Activated T-cell treated with anti-CD3 and anti-CD28 coated beads for 4 hours (primary cell): ENCODE measurements at regions not wholly inside any gene's neighbourhood (a gene's known extent, or its start where the extent isn't known, plus 50 kb on each side); places are given as distances from the start of the nearest gene placed in this dataset.
"Not testable (repeated sequence)": the region's sequence is repeated elsewhere in the genome, so short reads cannot be mapped to it uniquely, and the experiment has no call there.

ENCODE experiments used
- DNase-seq: peaks from one replicate; pipeline ENCODE4 v3.0.0-alpha.2; 2020

DNA sequence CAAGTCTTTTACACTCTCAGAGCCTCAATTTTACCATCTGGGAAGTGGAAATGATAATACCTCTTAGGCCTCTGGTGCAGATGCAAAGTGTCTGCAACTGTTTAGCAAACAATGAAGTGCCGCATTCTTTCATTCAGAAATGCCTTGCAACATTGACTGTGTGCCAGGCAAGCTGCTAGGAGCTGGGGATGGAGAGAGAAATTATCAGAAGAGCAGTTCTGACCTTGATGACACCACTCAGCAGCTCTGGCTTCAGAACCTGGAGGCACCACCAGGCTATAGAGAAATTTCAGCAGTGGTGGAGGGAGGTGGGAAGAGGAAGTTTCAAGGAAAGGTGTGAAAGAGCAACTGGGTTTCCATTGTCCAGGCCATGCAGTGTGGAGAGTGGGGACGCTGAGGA is 78.1 kb upstream of the HABP2 start:
- no peak for DNase-seq

DNA sequence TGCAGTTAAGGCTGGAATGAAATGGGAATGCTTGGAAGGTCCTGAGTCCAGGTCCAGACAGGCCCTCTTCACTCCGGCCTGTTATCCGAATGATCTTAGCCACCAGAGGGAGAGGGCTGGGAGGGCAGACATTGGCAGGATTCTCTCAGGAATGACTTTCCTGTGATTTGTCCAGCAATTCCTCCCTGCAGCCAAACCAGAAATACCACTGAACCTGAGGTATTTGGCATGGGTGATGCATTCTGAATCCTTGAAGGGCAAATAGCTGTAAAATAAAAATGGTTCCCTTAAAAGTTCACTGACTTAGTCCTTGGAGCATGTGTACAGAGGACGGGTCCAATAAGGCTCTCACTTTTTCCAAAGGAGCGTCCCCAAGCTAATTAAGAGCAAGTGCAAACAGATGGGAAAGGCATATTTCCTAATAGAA is 77.5 kb upstream of the HABP2 start:
- DNase-seq: no peak

DNA sequence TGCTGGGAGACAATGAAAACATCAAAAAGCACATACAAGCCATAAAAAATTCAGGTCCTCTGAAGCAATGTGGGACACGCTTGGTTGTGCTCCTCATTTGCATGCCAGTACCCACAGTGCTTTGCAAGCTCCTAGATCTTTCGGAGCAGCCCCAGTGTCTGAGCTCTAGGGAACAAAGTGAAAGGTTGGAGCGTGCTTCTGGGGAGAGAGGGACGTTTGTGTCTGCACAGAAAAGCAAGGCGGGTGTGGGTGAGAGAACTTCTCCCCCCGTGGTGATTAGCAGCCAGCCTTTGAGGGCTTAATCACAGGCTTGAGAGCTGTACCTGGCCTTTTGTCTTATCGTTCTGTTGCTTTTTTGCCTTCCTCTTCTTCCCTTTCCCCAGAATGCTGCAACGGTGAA is 76.7 kb upstream of the HABP2 start:
- no peak for DNase-seq

DNA sequence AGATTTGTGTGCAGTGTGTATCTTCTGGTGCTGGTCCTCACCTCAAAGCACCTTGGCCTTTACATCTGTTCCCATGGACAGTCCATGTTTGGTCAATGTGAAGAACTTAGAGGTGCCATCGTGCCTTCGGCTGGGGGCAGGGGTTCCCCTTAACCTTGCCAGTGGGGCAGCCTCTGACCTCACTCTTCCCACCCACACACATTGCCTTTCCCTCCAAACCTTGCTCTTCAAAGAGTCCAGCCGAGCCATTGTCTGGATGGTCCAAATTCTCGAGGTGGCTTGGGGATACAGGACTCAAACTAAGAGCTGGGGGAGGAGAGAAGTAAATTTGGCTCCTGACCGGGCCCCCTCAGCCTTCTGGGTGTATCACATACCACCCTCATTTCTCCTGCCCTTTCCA is 76.2 kb upstream of the HABP2 start:
- no peak for DNase-seq

DNA sequence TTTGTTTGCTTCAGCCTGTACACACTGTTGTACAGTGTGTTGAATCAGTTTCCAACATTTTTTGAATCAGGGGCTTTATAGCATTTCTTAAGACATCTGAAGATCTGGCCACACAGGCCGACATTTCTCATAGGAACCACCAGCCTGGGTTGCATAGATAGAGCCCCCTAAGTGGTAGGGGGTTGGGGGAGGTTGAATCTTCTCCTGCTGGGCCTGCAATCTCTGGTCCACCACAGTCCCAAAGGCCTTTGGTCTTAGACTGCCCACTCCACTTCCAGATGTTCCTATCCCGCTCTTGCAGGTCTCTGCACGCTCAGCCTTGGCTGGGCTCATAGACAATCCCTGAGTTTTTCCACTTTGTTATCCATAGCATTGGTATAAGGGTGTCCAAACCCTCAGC is 75.4 kb upstream of the HABP2 start:
- DNase-seq: no peak

DNA sequence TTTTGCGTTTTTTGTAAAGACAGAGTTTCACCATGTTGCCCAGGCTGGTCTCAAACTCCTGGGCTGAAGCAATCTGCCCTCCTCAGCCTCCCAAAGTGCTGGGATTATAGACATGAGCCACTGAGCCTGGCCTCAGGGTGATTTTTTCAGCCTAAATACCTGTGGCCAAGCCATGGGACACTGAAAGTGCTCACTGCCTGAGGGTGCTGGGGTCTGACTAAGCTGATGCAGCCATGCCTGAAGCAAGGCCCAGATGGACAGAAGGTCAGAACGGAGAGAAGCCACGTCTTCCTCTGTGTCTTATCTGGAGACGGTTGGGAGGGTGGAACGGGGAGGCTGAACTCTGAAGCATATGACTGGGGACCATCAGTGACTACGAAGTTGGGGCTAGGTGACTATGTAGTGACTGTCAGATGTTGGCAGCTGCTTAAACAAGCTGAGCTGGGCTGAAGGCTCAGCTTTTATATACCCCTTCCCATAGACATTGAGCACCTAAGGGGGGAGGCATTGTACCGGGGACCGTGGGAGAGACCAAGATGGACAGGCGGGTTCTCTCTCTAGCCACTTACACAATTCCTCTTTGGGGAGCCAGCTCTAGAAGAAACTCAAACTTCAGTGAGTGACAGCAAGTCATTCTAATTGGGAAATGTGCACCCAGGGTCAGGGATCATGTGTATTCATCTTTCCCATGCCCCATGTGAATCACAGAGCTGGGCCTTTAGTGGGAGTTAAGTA is 73.3 kb upstream of the HABP2 start:
- no peak for DNase-seq

DNA sequence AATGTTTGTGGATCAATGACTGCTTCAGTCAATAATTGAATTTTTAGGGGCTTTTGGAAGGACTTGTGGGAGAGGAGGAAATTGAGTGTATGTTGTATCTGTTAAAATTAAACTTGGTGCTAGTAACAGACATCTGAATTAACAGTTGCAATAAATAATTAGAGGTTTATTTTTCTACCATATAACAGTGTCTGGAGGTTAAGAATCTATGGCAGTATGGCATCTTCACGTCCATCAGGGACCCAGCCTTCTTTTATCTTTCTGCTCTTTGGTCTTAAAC is 72.8 kb upstream of the HABP2 start:
- no peak for DNase-seq

DNA sequence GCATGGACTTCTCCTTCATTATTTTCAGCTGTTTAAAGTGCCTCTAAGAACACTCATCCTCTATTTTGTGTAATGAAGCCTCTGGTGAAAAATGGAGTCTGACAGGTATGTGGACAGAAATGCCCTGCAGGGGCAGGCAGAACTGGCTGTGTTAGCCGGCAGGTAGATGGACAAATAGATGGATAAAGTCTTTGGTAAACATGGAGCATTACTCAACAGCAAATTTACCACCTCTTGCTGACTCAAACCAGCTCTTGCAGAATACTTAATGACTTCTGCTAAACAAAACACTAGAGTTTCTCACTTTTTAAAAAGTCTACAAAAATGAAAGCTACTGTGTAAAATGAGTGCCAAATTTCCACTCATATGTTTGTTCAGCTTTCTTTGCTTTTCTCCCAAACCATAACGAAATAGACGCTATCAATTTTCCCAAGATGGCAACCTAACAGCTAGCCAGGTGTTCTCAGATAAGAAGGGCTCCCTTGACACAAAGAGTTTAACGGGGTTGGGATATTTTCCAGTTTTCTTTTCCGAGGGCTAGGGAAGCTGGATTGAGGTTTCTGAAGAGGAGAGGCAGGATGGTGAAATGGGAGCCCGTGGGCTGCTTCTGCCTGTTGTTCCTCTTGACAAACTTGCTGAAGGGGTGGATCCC is 71.9 kb upstream of the HABP2 start:
- DNase-seq: no peak

DNA sequence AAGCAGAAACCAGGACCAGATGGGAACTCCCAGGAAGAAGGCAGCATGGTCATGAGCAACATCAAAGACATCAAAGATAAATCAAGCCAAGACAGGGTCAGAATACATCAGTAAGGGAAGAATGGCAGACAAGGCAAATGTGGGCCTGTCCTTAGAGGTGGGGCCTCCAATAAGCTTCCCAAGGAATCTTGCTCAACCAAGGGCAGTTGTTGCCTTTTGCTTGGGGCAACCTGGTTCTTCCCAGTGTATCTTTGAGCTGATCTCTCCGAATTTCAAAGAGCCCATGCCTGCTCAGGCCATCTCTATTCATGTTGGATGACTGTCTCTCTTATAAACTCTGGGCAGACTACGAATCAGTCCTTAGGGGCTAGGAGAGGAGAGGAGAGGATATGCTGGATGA is 68.4 kb upstream of the HABP2 start:
- no peak for DNase-seq

DNA sequence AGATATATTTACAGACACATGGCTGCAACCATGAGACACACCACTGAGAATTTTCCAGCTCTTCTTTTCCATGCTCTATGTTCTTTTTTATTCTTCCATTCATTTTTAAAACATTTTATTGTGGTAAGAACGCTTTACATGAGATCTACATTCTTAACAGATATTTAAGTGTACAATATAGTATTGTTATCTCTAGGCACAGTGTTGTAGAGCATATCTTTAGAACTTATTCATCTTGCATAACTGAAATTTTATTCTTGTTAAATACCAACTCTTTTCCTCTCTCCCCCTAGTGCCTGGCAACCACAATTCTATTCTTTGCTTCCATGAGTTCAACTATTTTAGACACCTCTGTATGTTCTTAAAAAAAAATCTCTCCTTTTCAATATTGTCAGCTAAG is 67.1 kb upstream of the HABP2 start:
- DNase-seq: no peak

DNA sequence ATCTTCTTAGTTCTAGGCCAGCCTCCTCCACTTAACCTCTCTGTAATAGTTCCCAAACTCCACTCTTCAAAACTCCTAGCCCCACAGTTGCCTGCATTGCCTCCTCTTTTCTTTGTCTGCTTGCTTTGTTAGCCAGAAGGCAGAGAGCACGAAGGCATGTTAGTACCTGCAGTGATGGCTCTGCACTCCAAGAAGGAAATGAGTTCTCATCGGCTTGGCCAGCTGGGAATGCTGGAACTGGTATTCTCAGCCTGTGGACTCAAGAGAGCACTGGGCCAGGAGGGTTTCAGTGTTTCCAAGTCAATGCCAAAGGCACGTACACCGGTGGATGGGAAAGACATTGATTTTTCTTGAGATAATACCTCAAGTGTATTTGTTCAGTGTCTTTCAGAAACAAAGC is 66.3 kb upstream of the HABP2 start:
- no peak for DNase-seq

DNA sequence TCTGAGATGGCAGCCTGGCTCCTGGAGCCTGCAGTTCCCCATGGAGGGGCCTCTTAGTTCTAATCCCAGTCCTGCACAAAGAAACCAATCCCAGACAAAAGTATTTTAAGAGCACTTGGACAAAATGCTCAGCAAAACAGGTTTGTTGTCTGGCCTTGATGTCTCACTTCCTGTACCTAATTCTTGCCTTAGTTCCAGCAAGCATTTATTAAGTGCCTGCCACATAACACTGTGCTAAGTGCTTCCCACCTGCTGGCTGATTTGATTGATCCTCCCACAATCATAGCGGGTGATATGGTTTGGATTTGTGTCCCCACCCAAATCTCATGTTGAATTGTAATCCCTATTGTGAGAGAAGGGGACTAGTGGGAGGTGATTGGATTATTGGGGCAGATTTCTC is 65.7 kb upstream of the HABP2 start:
- no peak for DNase-seq

DNA sequence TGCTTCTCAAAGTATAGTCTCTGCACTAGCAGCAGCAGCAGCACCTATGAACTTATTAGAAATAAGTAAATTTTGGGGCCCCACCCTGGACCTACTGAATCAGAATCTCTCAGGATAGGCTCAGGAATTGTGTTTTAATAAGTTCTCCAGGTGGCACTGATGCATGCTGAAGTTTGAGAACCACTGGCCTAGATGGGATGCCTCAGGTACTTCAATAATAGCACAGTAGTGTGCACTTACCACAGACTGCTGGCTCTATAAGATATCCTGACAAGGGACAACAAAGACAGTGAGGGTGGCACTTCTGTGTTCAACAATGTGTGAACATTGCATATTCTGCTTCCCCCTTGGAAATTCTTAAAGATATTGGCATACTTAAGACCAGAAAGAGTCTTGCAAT is 64.7 kb upstream of the HABP2 start:
- DNase-seq: no peak

DNA sequence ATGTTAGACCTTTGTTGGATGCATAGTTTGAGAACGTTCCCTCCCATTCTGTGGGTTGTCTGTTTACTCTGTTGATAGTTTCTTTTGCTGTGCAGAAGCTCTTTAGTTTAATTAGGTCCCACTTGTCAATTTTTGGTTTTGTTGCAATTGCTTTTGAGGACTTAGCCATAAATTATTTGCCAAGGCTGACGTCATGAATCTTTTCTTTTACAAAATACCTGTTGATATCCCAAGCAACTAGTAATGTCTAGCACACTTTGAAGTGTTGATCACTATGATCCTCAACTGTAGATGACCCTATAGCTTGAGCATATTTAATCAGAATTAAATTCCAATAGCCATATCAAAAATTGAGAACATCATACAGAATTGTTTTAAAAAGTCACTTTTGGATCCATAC is 63.3 kb upstream of the HABP2 start:
- not testable (repeated sequence) for DNase-seq

DNA sequence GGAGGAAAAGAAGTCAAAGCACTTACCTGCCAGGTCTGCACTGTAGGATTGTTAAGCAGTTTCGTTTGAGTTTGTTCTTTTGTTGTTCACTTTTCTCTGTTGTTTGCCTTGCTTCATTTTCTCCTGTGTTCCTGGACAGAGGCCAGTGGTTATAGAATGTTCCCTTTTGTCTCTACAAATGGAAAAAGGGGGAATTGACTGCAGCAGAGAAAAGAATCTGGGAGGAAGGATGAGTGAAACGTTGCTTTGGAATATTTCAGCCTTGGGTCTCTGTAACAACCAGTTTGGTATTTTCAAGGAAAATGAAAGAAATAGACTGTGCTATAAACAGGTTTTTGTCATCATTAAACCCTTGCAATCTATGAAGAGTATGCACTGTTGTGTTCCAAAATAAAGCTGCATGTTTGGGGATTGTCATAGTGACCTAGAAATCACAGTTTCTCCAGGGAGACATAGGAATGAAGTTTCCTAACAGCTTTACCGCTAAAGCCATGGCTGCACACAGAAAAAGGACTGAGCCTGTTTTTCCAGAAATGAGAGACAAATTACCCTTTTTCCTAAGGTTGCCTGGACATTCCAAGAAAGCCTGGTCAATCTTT is 60.8 kb upstream of the HABP2 start:
- no peak for DNase-seq

DNA sequence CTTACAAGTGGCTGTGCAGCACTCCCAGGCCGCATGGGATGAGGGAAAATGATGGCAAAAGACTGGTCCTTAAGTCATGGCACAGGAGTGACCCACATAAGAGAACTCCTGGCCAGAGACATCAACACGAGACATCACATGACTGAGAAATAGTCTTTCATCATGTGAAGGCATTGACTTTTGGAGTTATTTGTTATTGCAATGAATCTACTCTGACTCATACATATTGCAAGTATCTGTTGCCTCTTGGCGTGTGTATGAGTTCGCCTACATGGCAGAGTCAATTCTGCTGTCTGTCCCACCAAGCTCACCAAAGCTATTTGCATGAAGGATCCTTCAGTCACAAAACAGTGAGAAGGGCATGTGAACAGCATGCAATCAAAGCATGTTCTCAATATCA is 59.7 kb upstream of the HABP2 start:
- no peak for DNase-seq

DNA sequence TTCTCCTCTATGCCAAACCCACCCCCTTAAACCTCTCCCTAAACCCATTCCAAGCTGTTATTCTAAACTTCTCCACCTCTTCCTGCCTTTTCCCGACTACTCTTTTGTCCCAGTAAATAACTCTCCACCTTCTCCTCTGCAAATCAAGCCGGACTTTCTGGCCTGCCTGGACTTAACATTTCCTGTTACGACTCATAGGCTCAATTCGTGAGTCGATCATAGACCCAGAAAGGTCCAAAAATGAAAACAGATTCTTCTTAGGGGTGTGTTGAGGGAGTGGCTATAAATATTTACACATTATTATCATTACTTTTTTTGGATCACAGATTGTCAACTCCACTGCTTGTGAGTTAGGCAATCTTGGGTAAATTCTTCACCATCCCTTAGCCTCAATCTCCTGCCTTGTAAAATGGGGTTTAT is 59.0 kb upstream of the HABP2 start:
- DNase-seq: no peak

DNA sequence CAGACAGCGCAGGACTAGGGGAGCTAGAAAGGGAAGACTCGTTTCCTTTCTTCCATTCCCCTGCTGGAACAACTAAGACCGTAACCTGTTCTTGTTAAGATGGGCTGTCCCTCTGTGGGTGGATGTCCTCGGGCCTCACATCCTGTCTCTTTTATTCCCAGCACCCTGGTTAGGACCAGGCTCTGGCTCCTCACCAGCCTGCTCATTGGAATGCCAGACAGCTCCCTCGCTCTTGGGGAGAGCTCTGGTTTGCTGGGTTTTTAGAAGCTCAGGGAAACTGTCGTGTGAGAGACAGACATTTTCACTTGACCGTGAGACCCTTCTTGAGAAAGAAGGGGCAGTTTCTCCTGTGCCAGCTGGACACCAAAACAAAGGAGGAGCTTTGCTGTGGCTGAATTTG is 58.1 kb upstream of the HABP2 start:
- DNase-seq: no peak

DNA sequence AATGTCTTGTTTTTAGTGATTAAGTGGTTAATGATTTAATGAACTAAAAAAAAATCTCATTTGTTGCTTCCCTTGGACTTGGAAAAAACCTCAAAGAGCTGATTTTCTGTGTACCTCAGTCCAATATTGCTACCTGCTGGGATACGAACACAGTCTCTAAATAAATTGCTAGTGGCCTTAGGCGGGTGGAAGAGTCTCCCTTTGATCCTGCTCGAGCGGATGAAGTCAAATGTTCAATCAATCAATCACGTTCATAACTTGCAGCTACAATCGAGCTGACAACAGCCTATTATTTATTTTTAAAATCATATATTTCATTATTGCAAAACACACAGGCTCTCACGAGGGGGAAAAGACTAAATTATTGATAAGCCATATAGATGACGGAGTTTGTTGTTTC is 57.3 kb upstream of the HABP2 start:
- no peak for DNase-seq

DNA sequence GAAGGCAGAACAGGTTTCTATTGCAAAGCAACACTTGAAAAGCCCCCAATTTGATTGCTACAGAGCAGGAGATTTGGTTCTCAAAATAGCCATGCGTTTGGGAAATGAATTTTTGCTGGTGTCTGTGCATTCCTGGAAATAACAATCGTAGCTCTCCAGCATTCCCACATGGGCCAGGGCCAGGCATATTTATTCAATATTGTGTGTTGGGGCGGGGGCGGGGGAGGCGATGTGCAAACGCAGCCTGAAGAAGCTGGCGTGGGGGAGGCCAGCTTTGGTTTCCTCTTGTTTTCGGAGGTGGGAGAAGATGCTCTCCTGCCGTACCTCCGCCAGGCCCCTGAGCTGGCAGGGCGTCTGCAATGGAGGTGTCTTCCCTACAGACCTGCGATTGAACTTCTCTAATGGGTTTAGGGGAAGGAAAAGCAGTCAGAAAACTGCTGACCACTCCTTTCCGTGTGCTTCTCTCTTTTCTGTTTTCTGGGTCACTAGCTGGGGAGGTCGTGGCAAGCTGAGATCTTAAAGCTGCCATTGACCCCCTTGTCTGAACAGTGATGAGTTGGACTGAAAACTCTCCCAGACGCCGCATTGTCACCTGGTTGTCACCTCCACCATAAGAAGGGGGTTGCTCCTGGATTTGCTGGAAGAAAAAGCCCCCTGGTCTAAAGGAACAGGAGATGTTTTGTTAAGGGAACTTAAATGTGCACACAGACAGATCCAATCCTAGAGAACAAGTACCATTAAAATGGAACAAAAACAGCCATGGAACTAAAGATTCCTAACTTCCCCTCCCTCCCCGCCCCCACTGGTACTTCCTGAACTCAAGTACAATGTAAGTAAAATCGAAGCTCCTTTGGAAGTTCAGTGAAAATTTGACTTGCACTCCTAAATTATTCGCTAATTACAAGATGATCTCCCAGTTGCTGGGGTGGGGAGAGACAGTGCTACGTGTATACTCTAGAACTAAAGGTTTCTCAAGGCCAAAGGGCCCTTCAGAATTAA is 56.4 kb upstream of the HABP2 start:
- no peak for DNase-seq

DNA sequence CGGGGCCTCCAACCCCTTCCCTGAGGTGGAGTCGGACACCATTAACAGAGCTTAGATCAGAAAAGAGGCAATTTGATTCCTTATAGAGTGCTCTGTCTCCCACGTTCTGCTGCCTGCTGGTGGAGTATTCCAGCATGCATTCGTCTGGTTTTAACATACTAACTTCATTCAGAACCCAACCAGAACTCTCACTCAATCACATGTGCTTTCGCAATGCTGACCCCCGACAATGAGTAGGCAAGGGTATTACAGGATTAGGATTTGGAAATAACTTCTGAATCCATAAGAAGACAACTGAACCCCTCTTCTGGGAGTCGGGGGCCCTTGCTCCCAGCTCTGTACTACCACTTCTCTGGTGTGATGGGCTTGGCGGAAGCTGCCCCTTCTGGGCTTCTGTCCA is 55.7 kb upstream of the HABP2 start:
- no peak for DNase-seq

DNA sequence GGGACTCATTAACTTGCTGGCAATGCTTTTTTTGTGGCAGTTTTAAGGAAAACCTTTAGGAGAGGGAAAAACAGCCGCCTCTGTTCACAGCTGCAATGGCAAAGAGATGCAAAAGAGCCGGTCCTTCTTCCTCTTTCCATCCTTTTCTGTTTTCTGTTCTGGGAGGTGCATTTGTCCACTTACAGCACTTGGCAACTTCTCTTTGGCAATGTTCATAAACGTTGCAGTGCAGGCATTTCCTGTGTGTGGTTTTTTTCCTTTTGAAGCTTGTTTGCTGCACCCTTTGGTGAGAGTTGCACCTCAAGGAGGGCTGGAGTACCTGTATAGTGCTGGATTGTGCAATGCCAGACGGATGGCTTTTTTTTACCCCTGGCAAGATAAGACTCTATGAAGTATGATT is 53.9 kb upstream of the HABP2 start:
- no peak for DNase-seq

DNA sequence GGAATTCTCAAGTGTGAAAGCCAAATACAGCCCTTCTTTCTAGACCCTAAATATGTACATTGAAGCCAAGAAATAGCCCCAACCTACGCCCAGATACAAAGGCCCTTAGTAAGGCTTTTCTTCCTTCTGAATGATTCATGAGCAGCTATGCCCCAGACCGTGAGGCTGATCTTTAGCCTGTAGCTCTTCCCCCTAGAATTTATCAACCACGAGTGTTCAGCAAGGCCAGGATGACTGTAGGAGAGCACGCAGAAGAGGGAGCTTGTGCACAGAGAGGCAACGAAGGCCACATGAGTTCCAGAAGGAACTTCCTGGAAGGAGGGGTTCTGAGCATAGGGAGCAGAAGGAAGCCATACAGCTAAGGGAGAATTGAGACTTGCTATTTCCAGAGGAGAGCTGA is 53.0 kb upstream of the HABP2 start:
- DNase-seq: no peak

DNA sequence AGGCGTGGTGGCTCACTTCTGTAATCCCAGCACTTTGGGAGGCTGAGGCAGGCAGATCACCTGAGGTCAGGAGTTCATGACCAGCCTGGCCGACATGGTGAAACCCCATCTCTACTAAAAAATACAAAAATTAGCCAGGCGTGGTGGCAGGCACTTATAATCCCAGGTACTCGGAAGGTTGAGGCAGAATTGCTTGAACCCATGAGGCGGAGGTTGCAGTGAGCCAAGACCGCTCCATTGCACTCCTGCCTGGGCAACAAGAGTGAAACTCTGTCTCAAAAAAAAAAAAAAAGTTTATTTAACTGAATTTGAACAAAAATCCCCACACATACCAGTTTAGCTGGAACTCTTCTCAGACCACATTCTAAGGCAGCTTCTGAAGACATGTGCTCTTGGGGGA is 51.8 kb upstream of the HABP2 start:
- DNase-seq: not testable (repeated sequence)
